Motor neuron (in vitro differentiated cells): ENCODE measurements at regions not wholly inside any gene's neighbourhood (a gene's known extent, or its start where the extent isn't known, plus 50 kb on each side); places are given as distances from the start of the nearest gene placed in this dataset.
"Not testable (repeated sequence)": the region's sequence is repeated elsewhere in the genome, so short reads cannot be mapped to it uniquely, and the experiment has no call there.

Source experiments
- ATAC-seq, 8 experiments: fragments of 200-7000 bp; cut with Tn5 transposase; replicated peaks in 6 of 8; 2 replicates each; pipeline ENCODE4 v1.8.0; 2021; ENCODE audit warnings: mild to moderate bottlenecking in 8 of 8, moderate library complexity in 8 of 8
- H3K27ac ChIP-seq, 2 donors: fragments of 250-450 bp; sonication (Bioruptor Pico); 2 replicates each; pipeline ENCODE4 v1.9.0; 2021; ENCODE audit warnings: antibody characterized with exemption in 2 of 2, mild to moderate bottlenecking in 2 of 2, moderate library complexity in 1 of 2
- H3K4me1 ChIP-seq, 2 donors: fragments of 250-450 bp; sonication (Bioruptor Pico); replicated peaks in 1 of 2; 2 replicates each; pipeline ENCODE4 v1.6.1; 2021; ENCODE audit warnings: antibody characterized with exemption in 2 of 2, mild to moderate bottlenecking in 2 of 2, moderate library complexity in 1 of 2
- H3K4me3 ChIP-seq, 5 donors: fragments of 250-450 bp; sonication (Bioruptor Pico); 2 replicates each; pipeline ENCODE4 v1.9.0; 2021; ENCODE audit warnings: antibody characterized with exemption in 5 of 5, mild to moderate bottlenecking in 5 of 5, moderate library complexity in 4 of 5
- WGBS, 10 experiments: fragments of 450-650 bp; shearing (Covaris generic); methylation state at CpG; one replicate each; pipeline ENCODE4 v1.0.0; 2022; 5-methylcytosine and 5-hydroxymethylcytosine counted together
- in situ Hi-C, 9 experiments: fragments of 400-800 bp; cut with MboI; loops; one replicate each; pipeline ENCODE4 v1.15.0; 2021; ENCODE audit warnings: low sequenced_read_pairs in 9 of 9, low pct_unique_long_range_greater_than_20kb in 2 of 9; ENCODE audit not compliant: unreplicated experiment in 9 of 9

DNA sequence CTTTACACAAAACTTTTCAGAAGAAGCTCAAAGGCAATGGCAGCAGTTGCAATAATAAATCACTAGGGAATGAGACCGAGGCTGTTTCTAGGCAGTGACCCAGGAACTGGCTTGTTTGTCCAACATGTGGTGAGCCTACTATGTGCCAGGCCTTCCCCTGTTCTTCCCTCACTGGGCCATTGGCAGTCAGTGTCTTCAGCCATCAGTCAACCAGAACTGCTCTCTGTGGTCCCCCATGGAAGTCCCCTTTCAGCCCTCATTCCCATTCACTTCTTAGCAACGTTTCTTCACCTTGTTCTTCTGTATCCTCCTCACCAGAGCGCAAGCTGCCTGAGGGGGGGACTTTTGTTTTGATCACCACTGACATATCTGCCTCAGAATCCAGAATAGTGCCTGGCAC is 274.1 kb downstream of the RRAGC start:
- H3K27ac ChIP-seq = no peak overlapping the region
- in situ Hi-C loops = loop anchor here in 1 of 9 experiments (25.0 kb wide), 1 partner anchor 548 kb away; the partner anchor contains the start of gene POU3F1
- no peak overlapping the region for H3K4me3 ChIP-seq
- no peak for ATAC-seq
- H3K4me1 ChIP-seq = no peaks in the 10 kb centered on the region
- WGBS, 10 experiments = 53 to 93% (median 82%) methylated on average over 1 to 3 of the region's 3 CpGs; no CpG with 5 or more reads in 4 of the 10 experiments

DNA sequence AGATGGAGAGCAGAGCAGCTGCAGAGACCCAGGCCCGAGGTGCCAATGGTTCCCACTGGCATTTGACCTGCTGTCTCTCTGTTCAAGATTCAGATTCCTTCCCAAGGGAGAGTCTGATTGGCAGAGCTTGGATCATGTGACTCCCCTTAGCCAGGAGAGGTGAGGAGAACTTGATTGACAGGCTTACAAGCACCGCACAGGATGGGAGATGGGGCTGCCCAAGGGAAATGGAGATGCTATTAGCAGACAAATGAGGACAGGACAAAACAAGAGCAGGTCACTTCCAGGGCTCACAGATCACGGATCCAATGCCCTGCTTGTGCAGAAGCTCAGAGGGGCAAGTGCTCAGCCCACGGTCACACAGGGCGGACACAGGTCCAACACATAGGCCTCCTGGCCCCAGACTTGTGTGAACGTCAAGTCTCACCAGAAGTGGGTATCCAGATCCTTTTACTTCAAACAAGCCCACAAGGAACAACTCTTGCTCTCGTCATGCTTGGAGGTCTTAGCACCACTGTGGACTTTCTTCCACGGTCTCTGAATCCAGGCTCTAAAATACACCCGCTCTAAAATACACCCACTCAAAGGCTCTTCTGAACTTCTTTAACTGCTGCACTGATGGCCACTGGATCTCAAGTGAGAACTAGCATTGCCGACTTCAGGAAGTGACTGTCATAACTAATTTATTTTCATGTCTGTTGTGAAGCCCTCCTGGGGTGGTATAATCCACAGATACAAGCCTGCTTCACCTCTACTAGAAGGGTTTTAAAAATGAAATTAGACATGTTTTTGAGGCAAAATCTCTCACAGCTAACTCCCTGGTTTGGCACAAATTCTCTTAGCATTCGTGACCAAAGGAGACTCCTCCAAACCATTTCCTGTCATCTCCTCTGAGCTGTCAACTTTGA is 274.9 kb downstream of the RRAGC start:
- Histone ChIP-seq H3K4me3 (no peak overlapping the region), H3K4me1 (no peaks in the 10 kb centered on the region), H3K27ac (no peak overlapping the region)
- in situ Hi-C loops = loop anchor here in 1 of 9 experiments (25.0 kb wide), 1 partner anchor 547 kb away; the partner anchor contains the start of gene POU3F1
- ATAC-seq = no peak
- WGBS, 10 experiments = 7 to 95% (median 75%) methylated on average over 2 to 11 of the region's 11 CpGs

DNA sequence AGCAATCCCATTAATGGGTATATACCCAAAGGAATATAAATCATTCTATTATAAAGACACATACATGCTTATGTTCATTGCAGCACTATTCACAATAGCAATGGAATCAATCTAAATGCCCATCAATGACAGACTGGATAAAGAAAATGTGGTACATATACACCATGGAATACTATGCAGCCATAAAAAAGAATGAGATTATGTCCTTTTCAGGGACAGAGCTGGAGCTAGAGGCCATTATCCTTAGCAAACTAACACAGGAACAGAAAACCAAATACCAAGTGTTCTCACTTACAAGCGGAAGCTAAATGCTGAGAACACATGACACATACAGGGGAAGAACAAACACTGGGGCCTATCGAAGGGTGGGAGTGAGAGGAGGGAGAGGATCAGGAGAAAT is 276.3 kb downstream of the RRAGC start:
- not testable (repeated sequence) for H3K27ac ChIP-seq, H3K4me3 ChIP-seq, ATAC-seq, H3K4me1 ChIP-seq
- 0 to 88% (median 83%) methylated on average over 1 to 2 of the region's 2 CpGs; no CpG with 5 or more reads in 5 of the 10 experiments for WGBS, 10 experiments
- in situ Hi-C loops = loop anchor here in 1 of 9 experiments (25.0 kb wide), 1 partner anchor 546 kb away; the partner anchor contains the start of gene POU3F1

DNA sequence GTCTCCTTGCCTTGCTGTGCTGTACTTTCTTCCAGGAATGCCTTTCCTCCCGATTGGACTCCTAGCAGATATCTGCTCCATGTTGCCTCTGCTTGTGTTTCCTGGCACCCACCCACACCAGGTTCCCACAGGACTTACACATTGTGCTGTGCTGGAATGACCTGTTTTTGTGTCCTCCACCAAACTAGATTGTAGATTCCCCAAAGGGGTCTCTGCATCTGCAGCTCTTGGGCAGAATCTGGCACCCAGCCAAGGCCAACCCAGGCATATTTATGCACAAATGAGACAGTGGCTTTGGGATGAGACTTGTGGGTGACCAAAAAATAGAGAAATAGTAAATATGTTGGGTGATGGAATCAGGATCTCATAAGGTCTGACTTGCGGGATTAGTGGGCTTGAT is 278.2 kb downstream of the RRAGC start:
- Histone ChIP-seq H3K4me1 (peaks cover 0 to 4% of the 10 kb centered on the region in 2 donors), H3K27ac (no peak overlapping the region), H3K4me3 (no peak overlapping the region)
- in situ Hi-C loops = loop anchor here in 1 of 9 experiments (25.0 kb wide), 1 partner anchor 544 kb away; the partner anchor contains the start of gene POU3F1
- WGBS, 10 experiments = 0 to 92% (median 43%) methylated on average over 1 to 2 of the region's 2 CpGs; no CpG with 5 or more reads in 3 of the 10 experiments
- ATAC-seq = no peak

DNA sequence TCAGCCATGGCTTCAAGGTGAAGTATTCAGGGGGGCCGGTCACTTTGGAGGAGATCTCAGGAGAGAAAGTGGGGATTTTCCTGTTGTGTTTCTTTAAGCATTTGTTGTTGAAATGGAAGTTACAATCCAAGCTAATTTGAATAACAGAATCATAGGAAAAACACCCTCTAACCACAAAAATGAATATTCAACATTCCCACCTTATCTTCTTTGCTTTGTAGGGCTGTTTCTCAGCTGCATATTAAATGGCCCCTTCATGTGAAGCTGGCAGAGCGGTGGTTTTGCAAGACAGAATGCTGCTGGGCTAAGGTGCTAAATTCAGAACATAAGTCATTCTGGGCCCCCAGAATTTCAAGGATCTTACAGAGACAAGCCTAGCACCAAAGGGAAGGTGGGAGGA is 279.0 kb downstream of the RRAGC start:
- in situ Hi-C loops = loop anchor here in 1 of 9 experiments (25.0 kb wide), 1 partner anchor 543 kb away; the partner anchor contains the start of gene POU3F1
- H3K27ac ChIP-seq = no peak overlapping the region
- WGBS, 10 experiments = 17 to 100% (median 83%) methylated on average over 1 to 2 of the region's 2 CpGs; no CpG with 5 or more reads in 2 of the 10 experiments
- peak in 3 of 8 experiments; percentile 58 to 78 (median 61) for ATAC-seq
- H3K4me1 ChIP-seq = peaks cover 0 to 4% of the 10 kb centered on the region in 2 donors
- H3K4me3 ChIP-seq = no peak overlapping the region

DNA sequence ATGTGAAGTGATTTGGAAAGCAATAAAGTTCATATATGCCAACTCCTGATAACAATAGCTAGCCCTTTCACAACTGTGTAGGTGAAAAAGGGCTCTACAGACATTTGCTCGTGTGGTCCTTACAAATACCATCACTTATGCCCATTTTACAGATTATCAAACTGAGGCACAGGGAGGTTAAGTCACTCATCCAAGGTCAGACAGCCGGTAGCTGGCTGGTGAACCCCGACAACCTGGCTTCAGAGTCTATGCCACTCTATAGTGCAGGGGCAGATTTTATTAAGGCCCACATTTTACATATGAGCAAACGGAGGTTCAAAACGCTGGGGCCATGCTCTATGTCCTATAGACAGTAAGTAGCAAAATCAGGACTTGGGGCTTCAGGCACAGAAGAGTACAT is 280.5 kb downstream of the RRAGC start:
- no peak overlapping the region for H3K4me3 ChIP-seq
- 60 to 95% (median 82%) methylated on average over 1 to 5 of the region's 5 CpGs; no CpG with 5 or more reads in 2 of the 10 experiments for WGBS, 10 experiments
- H3K4me1 ChIP-seq = peaks cover 0 to 4% of the 10 kb centered on the region in 2 donors
- no peak overlapping the region for H3K27ac ChIP-seq
- in situ Hi-C loops = loop anchor here in 1 of 9 experiments (25.0 kb wide), 1 partner anchor 542 kb away; the partner anchor contains the start of gene POU3F1
- no peak for ATAC-seq

DNA sequence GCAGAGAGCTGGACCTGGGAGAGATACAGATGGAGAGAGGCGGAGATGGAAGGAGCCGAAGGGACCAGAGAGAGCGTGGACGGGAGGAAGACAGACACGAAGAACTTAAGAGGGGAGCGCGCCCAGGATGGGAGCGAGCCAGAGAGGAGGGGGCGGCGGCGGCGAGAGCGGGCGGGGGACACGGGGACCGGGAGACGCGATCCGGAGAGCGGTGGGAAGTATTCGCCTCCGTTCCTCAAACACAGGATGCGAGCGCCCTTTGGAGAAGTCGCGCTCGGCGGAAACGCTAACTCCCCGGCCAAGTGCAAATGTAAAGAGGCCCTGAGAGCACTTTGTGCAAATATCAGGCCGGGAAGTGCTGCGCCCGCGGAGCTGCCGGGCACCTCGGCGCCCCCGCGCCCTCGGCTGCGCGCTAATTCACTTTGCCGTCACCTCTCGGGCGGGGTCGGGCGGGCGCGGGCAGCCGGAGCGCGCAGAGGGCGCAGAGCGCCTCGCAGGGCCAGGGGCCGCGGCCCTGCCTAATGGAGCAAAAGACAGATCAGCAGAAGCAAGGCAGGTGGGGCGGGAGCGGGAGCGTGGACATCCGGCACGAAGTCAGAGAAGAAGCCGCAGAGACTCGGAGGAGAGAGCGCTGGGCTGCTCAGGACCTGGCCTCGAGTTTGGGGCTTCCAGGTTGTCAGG is 281.2 kb downstream of the RRAGC start:
- no peak overlapping the region for H3K27ac ChIP-seq
- H3K4me1 ChIP-seq = peaks cover 0 to 4% of the 10 kb centered on the region in 2 donors
- in situ Hi-C loops = loop anchor here in 1 of 9 experiments (25.0 kb wide), 1 partner anchor 541 kb away; the partner anchor contains the start of gene POU3F1
- peak; percentile 34 to 81 (median 76) for ATAC-seq
- H3K4me3 ChIP-seq = peak overlapping the region; percentile 13 to 31 (median 19)
- WGBS, 10 experiments = 0 to 40% (median 12%) methylated on average over 1 to 30 of the region's 66 CpGs; no CpG with 5 or more reads in 3 of the 10 experiments

DNA sequence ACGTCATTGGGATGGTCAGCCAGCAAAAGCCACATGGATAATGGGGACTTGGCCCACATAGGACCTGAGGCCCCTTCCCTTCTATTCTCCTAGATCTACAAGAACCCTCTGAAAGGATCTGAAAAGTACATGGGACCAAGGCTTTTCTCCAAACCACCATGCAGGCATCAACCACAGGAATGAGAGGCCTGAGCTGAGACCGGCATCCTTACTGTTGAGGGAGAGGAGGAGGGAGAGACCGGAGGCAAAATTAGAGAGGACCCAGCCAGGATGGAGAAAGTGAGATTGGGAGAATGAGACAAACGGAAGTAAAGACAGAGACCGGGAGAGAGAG is 281.7 kb downstream of the RRAGC start:
- in situ Hi-C loops = loop anchor here in 1 of 9 experiments (25.0 kb wide), 1 partner anchor 541 kb away; the partner anchor contains the start of gene POU3F1
- Histone ChIP-seq H3K4me3 (peak overlapping the region in 1 of 5 donors; percentile 31), H3K4me1 (peaks cover 0 to 4% of the 10 kb centered on the region in 2 donors), H3K27ac (no peak overlapping the region)
- peak in 2 of 8 experiments; percentile 5 to 13 for ATAC-seq
- WGBS, 10 experiments = 11 to 43% (median 27%) methylated on average over 2 to 5 of the region's 5 CpGs; no CpG with 5 or more reads in 2 of the 10 experiments

DNA sequence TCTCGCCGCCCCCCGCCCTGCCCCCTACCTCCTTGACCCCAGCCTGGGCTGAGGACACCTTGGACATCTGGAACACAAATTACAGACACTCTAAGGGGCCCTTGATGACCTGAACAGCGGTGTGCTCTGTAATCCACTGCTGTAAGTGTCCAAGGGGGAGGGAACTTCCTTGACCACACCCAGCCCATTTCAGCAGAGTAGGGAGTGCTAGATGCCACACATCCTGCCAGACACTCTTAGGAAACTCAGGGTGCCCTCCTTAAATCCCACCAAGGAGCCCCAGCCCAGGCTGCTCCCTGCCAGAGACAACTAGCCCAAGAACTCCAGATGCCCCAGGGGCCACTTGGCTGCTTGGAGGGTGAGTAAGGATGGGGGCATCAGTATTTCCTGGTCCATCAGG is 282.2 kb downstream of the RRAGC start:
- Histone ChIP-seq H3K4me3 (no peak overlapping the region), H3K27ac (no peak overlapping the region), H3K4me1 (peaks cover under 1 to 5% of the 10 kb centered on the region in 2 donors)
- 80% methylated on average over 1 of the region's 4 CpGs; no CpG with 5 or more reads in 9 of the 10 experiments for WGBS, 10 experiments
- ATAC-seq = peak in 1 of 8 experiments; percentile 12
- in situ Hi-C loops = loop anchor here in 1 of 9 experiments (25.0 kb wide), 1 partner anchor 540 kb away; the partner anchor contains the start of gene POU3F1

DNA sequence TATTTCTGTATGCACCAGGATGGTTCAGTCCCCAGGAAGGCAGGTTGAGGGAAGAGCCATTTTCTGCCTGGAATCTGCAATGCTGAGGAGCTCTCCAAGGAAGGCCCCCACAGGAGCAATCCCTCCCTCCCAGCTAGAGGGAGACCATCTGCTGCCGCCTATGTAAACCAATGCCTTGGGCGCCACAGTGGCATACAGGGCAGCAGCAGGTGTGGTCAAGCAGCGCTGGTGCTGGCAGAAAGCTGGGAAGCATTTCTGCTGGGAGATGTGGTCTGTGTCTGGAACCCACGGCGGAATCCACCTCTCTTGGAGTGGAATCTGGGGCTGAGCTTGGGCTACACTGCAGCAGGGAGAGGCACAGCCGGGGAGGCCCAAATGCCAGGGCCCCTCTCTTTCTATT is 283.3 kb downstream of the RRAGC start:
- in situ Hi-C loops = loop anchor here in 1 of 9 experiments (25.0 kb wide), 1 partner anchor 539 kb away; the partner anchor contains the start of gene POU3F1
- Histone ChIP-seq H3K4me3 (no peak overlapping the region), H3K27ac (no peak overlapping the region), H3K4me1 (peaks cover 8 to 16% of the 10 kb centered on the region in 2 donors)
- 26 to 94% (median 57%) methylated on average over 1 to 5 of the region's 6 CpGs; no CpG with 5 or more reads in 3 of the 10 experiments for WGBS, 10 experiments
- ATAC-seq = peak in 1 of 8 experiments; percentile 25

DNA sequence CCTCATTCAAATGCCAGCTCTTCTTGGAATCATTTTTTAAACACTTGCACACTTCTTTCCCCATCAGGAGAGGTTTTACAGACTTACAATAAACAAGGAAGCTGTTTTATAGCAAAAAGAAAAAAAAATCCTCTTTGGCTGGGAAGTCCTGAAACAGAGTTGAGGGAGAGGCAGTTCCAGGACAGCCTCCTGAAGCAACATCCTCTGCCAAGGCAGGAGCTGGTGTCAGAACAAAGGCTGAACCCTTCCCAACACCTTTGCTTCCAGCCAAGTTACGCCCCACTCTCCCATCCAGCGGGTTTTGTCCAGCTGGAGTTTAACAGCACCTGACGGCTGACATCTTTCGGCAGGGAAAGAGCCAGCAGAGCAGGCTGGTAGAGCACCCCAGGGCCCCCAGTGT is 287.8 kb downstream of the RRAGC start:
- no peak for ATAC-seq

DNA sequence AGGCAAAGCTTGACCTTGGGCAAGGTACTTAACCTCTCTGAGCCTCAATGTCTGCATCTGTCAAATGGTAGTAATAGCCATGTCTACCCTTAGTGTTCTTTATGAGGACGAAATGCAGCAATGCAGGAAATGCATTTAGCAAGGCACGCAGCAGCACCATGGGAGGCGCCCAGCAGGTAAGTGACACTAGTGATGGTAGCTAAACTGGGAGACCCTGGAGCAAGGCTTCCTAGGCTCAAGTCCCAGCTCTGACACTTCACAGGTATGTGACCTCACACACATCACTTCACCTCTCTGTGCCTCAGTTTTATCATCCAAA is 289.0 kb downstream of the RRAGC start:
- no peak overlapping the region for H3K27ac ChIP-seq
- no peak overlapping the region for H3K4me3 ChIP-seq
- no peak for ATAC-seq
- WGBS, 10 experiments = 17 to 97% (median 69%) methylated on average over 1 to 3 of the region's 3 CpGs; no CpG with 5 or more reads in 3 of the 10 experiments
- H3K4me1 ChIP-seq = peaks cover 23 to 24% of the 10 kb centered on the region in 2 donors
- in situ Hi-C loops = loop anchor here in 1 of 9 experiments (25.0 kb wide), 1 partner anchor 242 kb away; no protein-coding TSS in a partner anchor

More for the DNA sequence above, 287.8 kb downstream of the RRAGC start:
- peaks cover 23 to 24% of the 10 kb centered on the region in 2 donors for H3K4me1 ChIP-seq
- in situ Hi-C loops = loop anchor here in 1 of 9 experiments (25.0 kb wide), 1 partner anchor 241 kb away; no protein-coding TSS in a partner anchor
- no peak overlapping the region for H3K4me3 ChIP-seq
- WGBS, 10 experiments = 0 to 83% (median 64%) methylated on average over 2 to 4 of the region's 4 CpGs; no CpG with 5 or more reads in 4 of the 10 experiments
- H3K27ac ChIP-seq = no peak overlapping the region
